Central memory CD8-positive, alpha-beta T cell (primary cell): ENCODE measurements at regions not wholly inside any gene's neighbourhood (a gene's known extent, or its start where the extent isn't known, plus 50 kb on each side); places are given as distances from the start of the nearest gene placed in this dataset.

Source experiments
- ATAC-seq: fragments of 150-1000 bp; cut with Tn5 transposase; replicated peaks from 2 replicates; pipeline ENCODE4 v1.10.0; 2022; ENCODE audit warnings: mild to moderate bottlenecking, moderate FRiP score, moderate number of reproducible peaks; ENCODE audit not compliant: poor library complexity, severe bottlenecking; ENCODE audit errors: extremely low read depth
- DNase-seq, 2 donors: peaks; one replicate each; pipeline ENCODE4 v3.0.0; 2021; ENCODE audit warnings: low spot score in 2 of 2
- H3K27ac Mint-ChIP-seq: one replicate; pipeline ENCODE4 v1.8.0; 2022; ENCODE audit warnings: low read depth, mild to moderate bottlenecking, moderate library complexity, mixed read lengths
- H3K27me3 Mint-ChIP-seq: one replicate; pipeline ENCODE4 v1.8.0; 2022; ENCODE audit warnings: mixed read lengths
- H3K36me3 Mint-ChIP-seq: one replicate; pipeline ENCODE4 v1.8.0; 2022; ENCODE audit warnings: mild to moderate bottlenecking, moderate library complexity, mixed read lengths; ENCODE audit not compliant: insufficient read depth
- H3K4me1 Mint-ChIP-seq: one replicate; pipeline ENCODE4 v1.8.0; 2022; ENCODE audit warnings: mixed read lengths
- H3K4me3 Mint-ChIP-seq: one replicate; pipeline ENCODE4 v1.8.0; 2022; ENCODE audit warnings: mild to moderate bottlenecking, moderate library complexity, mixed read lengths
- H3K9me3 Mint-ChIP-seq: one replicate; pipeline ENCODE4 v1.8.0; 2022; ENCODE audit warnings: mixed read lengths

DNA sequence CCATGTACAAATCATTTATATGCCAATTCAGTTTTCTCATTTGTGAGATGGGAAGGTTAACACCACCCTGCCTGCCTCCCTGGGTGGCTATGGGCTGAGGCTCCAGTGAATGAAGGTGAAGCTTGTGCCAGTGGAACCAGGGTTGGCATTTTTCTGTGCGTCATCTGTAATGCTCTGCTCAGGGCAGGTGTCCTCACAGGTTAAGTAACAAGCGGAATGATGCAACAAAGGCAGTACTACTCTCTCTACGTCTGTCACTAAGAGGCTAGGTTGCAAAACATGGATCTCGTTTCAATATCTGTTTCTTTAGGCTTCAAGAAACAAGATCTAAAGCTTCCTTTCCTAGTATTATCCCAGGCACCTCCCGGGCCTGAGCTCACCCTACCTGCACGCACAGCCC is 67.0 kb upstream of the ZNF648 start:
- DNase-seq: no peak
- Mint-ChIP-seq H3K4me1 (no peaks in the 10 kb centered on the region), H3K27ac (no peak overlapping the region), H3K36me3 (no peaks in the 10 kb centered on the region), H3K4me3 (no peak overlapping the region), H3K9me3 (no peaks in the 10 kb centered on the region), H3K27me3 (peaks cover 17% of the 10 kb centered on the region)
- ATAC-seq: no peak

DNA sequence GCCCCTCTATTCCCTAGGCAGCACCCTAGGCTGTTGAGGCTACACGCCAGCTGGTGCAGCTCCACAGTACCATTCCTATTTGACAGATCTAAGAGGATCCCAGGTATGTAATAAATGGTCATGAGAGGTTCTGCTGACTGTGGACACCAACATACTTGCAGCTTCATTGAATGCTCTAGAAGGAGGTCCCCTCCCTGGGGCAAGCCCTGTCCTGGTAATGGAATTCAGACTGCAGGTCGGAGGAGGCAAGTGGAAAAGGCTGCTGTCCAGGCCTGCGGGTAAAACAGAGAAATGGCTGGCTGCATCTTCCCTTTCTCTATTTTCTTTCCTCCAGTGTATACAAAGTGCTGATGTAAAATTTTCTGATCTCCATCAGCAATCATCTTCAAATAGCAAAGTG is 66.1 kb upstream of the ZNF648 start:
- Mint-ChIP-seq H3K4me3 (no peak overlapping the region), H3K36me3 (no peaks in the 10 kb centered on the region), H3K9me3 (no peaks in the 10 kb centered on the region), H3K4me1 (no peaks in the 10 kb centered on the region), H3K27me3 (peaks cover 17% of the 10 kb centered on the region), H3K27ac (no peak overlapping the region)
- no peak for ATAC-seq
- DNase-seq: no peak

DNA sequence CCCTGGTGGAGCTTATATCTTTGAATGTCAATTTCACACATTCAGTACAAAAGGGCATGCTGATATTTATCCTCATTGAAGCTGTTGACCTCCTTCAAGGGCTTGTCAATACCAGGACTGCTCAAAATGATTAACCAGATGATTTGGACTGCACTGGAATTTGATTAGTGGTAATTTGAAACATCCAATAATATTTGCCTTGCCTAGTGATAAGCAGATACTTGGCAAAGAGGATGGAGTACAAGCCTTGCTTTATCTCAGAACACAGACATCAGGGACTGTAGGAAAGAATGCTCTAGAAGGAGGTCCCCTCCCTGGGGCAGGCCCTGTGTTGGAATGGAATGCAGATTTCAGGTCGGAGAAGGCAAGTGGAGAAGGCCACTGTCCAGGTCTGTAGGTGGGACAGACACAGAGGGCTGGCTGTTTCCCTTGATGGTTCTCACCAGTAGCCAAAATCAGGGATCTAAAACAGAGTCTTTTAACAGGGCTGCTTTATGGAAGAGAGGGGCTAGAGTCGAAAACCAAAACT is 64.8 kb upstream of the ZNF648 start:
- no peak for ATAC-seq
- no peaks in the 10 kb centered on the region for H3K9me3 Mint-ChIP-seq

DNA sequence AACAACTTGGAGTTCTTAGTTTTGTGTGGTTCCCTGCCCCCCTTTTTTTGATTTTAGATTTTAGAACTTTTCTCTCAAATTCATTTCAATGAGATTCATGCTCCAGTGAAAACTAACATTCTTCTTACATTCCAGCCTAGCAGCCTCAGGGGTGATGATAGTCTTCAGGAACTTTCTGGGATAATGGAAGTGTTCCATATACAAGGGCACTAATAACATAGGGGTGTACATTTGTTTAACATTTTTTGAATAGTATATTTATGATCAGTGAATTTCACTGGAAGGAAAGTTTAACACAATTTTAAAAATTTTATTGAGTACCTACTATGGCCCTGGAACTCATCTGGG is 61.4 kb upstream of the ZNF648 start:
- Mint-ChIP-seq H3K9me3 (no peaks in the 10 kb centered on the region), H3K27me3 (peaks cover 16% of the 10 kb centered on the region)
- ATAC-seq: no peak

More for the DNA sequence above, 64.8 kb upstream of the ZNF648 start:
- Mint-ChIP-seq H3K4me3 (no peak overlapping the region), H3K27ac (no peak overlapping the region), H3K27me3 (peaks cover 31% of the 10 kb centered on the region), H3K36me3 (no peaks in the 10 kb centered on the region), H3K4me1 (no peaks in the 10 kb centered on the region)
- no peak for DNase-seq

DNA sequence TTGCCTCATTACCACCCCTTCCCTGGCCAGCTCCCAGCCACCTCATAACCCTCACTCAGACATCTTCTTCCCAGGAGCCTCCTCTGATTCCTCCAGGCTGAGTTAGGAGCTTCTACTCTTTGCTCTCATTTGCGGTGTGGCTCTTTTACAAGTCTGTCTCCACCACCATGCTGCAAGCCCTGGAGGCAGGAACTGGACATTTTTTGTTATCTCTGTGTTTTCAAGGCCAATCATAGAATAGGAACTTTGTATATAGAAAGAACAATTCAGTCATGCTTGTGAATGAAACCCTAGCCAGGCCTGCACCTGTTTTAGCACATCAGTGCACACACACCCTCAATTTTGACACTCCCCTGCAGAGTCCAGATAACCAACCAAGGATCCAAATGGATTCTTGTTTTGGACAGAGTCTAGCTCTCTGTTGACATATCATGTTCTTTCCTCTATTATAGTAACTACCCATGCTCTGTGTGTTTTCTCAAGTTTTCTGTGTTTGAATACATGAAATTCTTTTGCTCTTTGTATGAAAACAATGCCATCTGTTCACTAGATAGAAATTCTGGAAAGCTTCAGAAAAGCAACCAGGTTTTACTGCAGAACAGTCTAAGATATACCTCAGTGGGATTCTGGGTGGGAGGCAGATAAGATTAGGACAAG is 60.9 kb upstream of the ZNF648 start:
- H3K27me3 Mint-ChIP-seq: peaks cover 17% of the 10 kb centered on the region
- no peaks in the 10 kb centered on the region for H3K4me1 Mint-ChIP-seq
- no peaks in the 10 kb centered on the region for H3K9me3 Mint-ChIP-seq
- no peaks in the 10 kb centered on the region for H3K36me3 Mint-ChIP-seq
- ATAC-seq (no peak), DNase-seq (no peak)
- H3K4me3 Mint-ChIP-seq: no peak overlapping the region
- no peak overlapping the region for H3K27ac Mint-ChIP-seq

More for the DNA sequence above, 61.4 kb upstream of the ZNF648 start:
- H3K36me3 Mint-ChIP-seq: no peaks in the 10 kb centered on the region
- no peak for DNase-seq
- no peaks in the 10 kb centered on the region for H3K4me1 Mint-ChIP-seq
- H3K27ac Mint-ChIP-seq: no peak overlapping the region
- no peak overlapping the region for H3K4me3 Mint-ChIP-seq

DNA sequence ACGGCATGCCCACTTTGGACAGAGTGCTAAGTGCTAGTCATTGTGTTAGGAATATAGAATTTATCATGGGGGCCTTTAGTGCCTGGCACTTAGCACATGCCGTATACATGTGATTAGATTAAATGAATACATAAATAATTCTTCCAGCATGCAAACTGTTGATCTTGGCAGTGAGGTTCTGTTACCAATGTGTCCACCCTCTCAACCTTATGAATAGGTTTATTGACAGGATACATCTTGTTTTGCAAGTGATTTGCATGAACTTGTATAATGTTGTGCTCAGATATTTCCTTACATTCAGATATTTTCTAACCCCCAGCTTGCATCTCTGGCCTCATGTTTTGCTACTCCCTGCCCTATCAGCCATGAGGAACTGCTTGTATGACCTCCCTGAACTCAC is 60.3 kb upstream of the ZNF648 start:
- no peak overlapping the region for H3K4me3 Mint-ChIP-seq
- H3K27me3 Mint-ChIP-seq: peaks cover 23% of the 10 kb centered on the region
- no peaks in the 10 kb centered on the region for H3K36me3 Mint-ChIP-seq
- ATAC-seq: no peak
- no peaks in the 10 kb centered on the region for H3K9me3 Mint-ChIP-seq
- H3K27ac Mint-ChIP-seq: no peak overlapping the region
- H3K4me1 Mint-ChIP-seq: no peaks in the 10 kb centered on the region
- DNase-seq: no peak

DNA sequence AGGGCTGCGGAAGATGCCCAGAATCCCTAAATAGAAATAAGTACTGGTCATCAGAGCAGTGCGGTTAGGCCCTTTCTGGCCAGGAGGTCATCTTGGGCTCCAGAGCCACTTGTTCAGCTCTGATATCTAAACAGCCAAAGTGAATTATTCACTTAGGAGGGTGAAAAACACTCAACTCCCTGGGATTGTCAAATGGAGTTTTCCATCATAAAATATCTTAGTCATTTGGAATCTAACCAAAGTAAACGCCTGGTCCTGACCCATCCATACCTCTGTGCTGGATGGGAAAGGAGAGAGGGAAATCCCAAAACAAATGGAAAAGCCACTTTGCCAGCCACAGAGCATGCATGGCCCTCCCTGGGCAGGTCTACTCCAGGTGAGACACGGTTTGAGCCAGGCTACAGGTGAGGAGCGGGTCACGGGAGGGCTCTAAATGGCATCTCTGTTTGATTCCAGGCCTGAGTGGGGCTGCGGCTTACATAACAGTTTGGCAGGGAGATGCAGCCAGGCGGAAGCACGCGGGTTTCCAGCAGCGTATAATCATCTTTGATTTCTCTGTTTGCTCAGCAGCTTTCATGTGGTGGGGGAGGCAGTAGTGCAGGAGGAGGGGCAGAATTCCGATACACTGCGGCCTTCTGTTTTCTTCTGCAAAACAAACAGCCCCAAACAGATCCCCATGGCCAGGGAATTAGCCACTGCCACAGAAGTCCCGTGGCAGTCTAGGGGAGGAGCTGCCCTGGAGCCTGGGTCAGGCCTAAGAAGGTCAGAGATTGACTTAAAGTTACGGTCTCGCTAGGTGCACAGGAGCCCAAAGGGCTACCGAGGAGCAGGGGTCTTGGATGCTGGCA is 59.1 kb upstream of the ZNF648 start:
- Mint-ChIP-seq H3K27ac (no peak overlapping the region), H3K36me3 (no peaks in the 10 kb centered on the region), H3K9me3 (no peaks in the 10 kb centered on the region), H3K4me3 (no peak overlapping the region), H3K4me1 (no peaks in the 10 kb centered on the region), H3K27me3 (peaks cover 34% of the 10 kb centered on the region)
- ATAC-seq (no peak), DNase-seq (no peak)

DNA sequence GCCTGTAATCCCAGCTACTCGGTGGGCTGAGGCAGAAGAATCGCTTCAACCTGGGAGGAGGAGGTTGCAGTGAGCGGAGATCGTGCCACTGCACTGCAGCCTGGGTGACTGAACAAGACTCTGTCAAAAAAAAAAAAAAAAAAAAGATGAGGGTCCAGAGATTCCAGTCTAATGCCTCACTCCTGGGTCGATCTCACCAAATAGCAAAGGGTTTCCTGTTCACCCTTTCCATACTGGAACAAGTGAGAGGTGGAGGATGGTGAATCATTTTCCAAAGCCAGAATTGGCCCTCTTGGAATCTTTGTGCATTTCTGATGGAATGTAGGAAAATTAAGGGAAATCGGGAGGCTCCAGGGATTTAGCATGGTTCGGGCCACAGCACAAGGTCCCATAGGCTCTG is 58.1 kb upstream of the ZNF648 start:
- ATAC-seq (no peak), DNase-seq (no peak)
- H3K27ac Mint-ChIP-seq: no peak overlapping the region
- peaks cover 43% of the 10 kb centered on the region for H3K27me3 Mint-ChIP-seq
- H3K4me3 Mint-ChIP-seq: no peak overlapping the region
- no peaks in the 10 kb centered on the region for H3K4me1 Mint-ChIP-seq
- H3K9me3 Mint-ChIP-seq: no peaks in the 10 kb centered on the region
- H3K36me3 Mint-ChIP-seq: no peaks in the 10 kb centered on the region

DNA sequence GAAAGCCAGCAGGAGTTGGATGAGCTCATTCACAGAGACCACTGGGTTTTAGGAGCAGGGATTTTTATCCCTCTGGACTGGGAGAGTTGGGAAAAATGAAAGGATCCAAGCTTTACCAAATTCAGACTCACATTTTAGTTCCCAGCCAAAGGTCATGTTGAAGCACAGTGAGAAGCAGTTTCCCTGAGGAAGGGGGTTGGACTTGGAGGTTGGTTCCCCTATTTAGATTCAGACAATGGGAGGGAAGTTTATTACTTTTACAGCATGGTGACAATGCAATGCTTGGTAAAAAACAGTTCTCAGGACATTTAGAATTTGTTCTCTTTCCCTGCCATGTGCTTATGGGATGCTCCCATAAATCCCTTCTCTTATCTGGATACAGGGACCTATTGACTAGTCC is 57.3 kb upstream of the ZNF648 start:
- Mint-ChIP-seq H3K27me3 (peaks cover 51% of the 10 kb centered on the region), H3K9me3 (no peaks in the 10 kb centered on the region), H3K27ac (no peak overlapping the region), H3K4me3 (no peak overlapping the region), H3K4me1 (no peaks in the 10 kb centered on the region), H3K36me3 (no peaks in the 10 kb centered on the region)
- DNase-seq: no peak
- no peak for ATAC-seq

DNA sequence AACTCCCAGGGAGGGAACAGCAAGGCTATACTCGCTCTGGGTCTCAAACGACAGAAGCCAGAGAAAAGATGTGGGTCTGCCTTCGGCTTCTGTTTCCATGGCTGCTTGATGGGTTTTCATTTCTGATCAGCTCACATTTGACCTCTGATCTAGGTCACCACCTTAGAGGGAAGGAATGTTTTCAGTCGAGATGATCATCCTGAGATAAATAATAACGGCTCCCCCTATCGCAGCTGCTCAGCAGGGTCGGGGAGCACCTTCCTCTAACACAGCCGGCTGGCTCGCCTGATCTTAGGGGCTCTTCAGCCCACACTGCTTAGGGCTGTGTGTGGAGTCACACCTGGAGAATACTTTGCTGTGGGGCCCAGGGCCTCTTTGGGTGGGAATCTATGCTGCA is 53.1 kb upstream of the ZNF648 start:
- no peak overlapping the region for H3K4me3 Mint-ChIP-seq
- no peak overlapping the region for H3K27ac Mint-ChIP-seq
- no peaks in the 10 kb centered on the region for H3K4me1 Mint-ChIP-seq
- DNase-seq (no peak), ATAC-seq (no peak)
- H3K9me3 Mint-ChIP-seq: no peaks in the 10 kb centered on the region
- peaks cover 65% of the 10 kb centered on the region for H3K27me3 Mint-ChIP-seq
- no peaks in the 10 kb centered on the region for H3K36me3 Mint-ChIP-seq

DNA sequence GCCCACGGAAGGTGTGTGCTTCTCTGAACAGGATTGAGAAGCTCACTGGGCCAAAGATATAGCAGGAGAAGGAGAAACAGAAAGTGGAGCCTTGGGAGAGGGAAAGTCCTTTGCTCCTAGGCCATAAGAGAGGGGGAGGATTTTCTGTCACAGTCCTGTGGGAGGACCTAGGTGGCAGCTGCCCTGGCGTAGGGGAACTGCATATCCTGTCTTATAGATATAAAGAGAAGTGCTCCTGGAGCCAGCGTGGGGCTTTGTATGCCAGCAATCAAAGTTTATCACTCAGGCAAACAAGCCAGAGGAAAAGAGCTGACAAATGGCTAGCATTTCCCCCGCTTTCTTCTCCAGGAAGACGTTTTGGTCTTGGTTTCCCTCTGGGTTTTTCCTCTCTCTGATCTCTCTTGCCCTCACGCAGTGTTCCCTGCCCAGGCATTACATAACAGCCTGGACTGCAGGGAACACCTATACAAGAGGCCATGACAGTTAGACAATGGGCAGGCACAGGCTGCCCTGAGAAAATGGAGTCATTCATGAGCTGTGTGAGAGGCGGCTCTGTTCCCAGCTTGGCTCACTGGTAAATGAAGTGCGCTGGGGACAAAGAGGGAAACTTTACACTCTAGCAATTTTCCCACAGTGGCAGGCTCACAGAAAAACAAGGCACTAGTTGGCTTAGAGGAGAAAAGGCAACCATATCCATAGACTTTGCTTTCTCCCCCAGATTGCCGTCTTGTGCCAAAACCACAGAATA is 52.5 kb upstream of the ZNF648 start:
- no peaks in the 10 kb centered on the region for H3K36me3 Mint-ChIP-seq
- no peak overlapping the region for H3K4me3 Mint-ChIP-seq
- H3K27me3 Mint-ChIP-seq: peaks cover 69% of the 10 kb centered on the region
- H3K4me1 Mint-ChIP-seq: no peaks in the 10 kb centered on the region
- DNase-seq (no peak), ATAC-seq (no peak)
- H3K27ac Mint-ChIP-seq: no peak overlapping the region
- H3K9me3 Mint-ChIP-seq: no peaks in the 10 kb centered on the region

DNA sequence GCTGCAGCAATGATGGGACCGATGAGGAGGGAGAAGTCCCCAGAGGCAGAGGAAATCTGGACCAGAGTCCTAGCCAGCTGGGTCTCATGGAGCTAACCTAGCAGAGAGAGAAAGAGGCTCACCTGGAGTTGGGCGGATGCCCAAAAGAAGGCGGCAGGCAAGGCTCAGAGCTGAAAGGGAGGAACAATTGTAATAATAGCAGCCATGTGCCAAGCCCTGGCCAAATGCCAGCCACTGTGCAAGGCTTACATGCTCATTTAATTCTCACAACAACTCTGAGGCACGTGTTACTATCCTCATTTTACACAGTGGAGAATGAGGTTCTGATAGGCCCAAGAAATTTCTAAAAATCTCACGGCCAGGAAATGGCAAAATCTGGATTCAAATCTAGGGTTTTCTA is 50.0 kb upstream of the ZNF648 start:
- DNase-seq: no peak

More for the DNA sequence above, 50.0 kb upstream of the ZNF648 start:
- Mint-ChIP-seq H3K4me3 (no peak overlapping the region), H3K9me3 (no peaks in the 10 kb centered on the region), H3K4me1 (no peaks in the 10 kb centered on the region), H3K27me3 (peaks cover 81% of the 10 kb centered on the region), H3K36me3 (no peaks in the 10 kb centered on the region), H3K27ac (no peak overlapping the region)
- ATAC-seq: no peak
